Vagina (tissue), 2 donors: ENCODE measurements at regions not wholly inside any gene's neighbourhood (a gene's known extent, or its start where the extent isn't known, plus 50 kb on each side); places are given as distances from the start of the nearest gene placed in this dataset.

Experiments
- POLR2A ChIP-seq, 2 donors: fragments of 450-650 bp; IDR thresholded peaks; one replicate each; pipeline ENCODE4 v1.6.1; 2017; ENCODE audit warnings: antibody characterized with exemption in 2 of 2, mild to moderate bottlenecking in 2 of 2, moderate library complexity in 2 of 2
- POLR2AphosphoS5 ChIP-seq, 2 donors: sonication (generic); formaldehyde crosslinking; IDR thresholded peaks; one replicate each; pipeline ENCODE4 v1.9.0; 2017; ENCODE audit warnings: antibody characterized with exemption in 2 of 2, mild to moderate bottlenecking in 2 of 2, low read depth in 1 of 2; ENCODE audit not compliant: insufficient read depth in 1 of 2
- TF ChIP-seq, protein P1 (sequence below), 3 experiments: fragments of 450-650 bp in 2 of 3; fragments of 200-600 bp in 1 of 3; sonication (generic) in 1 of 3; IDR thresholded peaks; one replicate each; pipeline ENCODE4 v1.5.1; 2017 to 2019; ENCODE audit warnings: antibody characterized with exemption in 3 of 3, mild to moderate bottlenecking in 2 of 3, moderate library complexity in 2 of 3

GRCh38 chr12:82609234-82609914, 77.3 kb upstream of the TMTC2 start:
- TF ChIP-seq, protein P1, sequence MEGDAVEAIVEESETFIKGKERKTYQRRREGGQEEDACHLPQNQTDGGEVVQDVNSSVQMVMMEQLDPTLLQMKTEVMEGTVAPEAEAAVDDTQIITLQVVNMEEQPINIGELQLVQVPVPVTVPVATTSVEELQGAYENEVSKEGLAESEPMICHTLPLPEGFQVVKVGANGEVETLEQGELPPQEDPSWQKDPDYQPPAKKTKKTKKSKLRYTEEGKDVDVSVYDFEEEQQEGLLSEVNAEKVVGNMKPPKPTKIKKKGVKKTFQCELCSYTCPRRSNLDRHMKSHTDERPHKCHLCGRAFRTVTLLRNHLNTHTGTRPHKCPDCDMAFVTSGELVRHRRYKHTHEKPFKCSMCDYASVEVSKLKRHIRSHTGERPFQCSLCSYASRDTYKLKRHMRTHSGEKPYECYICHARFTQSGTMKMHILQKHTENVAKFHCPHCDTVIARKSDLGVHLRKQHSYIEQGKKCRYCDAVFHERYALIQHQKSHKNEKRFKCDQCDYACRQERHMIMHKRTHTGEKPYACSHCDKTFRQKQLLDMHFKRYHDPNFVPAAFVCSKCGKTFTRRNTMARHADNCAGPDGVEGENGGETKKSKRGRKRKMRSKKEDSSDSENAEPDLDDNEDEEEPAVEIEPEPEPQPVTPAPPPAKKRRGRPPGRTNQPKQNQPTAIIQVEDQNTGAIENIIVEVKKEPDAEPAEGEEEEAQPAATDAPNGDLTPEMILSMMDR (IDR thresholded peaks at IDR 0.05): no peak
- no peak for TF ChIP-seq POLR2AphosphoS5 (IDR thresholded peaks at IDR 0.05; ENCODE audit: insufficient read depth in 1 of 2, low read depth in 1 of 2)
- no peak for TF ChIP-seq POLR2A (IDR thresholded peaks at IDR 0.05)
